Erythroblast (primary cell): ENCODE measurements at regions not wholly inside any gene's neighbourhood (a gene's known extent, or its start where the extent isn't known, plus 50 kb on each side); places are given as distances from the start of the nearest gene placed in this dataset.

Experiments
- DNase-seq, 2 experiments: peaks; one replicate each; lab custom pipeline; 2025; lab: John Stamatoyannopoulos, UW
- GATA1 ChIP-seq: IDR thresholded peaks from 2 replicates; pipeline ENCODE4 v1.6.1; 2011; ENCODE audit warnings: low read depth, mild to moderate bottlenecking, control low read depth, low read length, moderate library complexity
- POLR2A ChIP-seq: IDR thresholded peaks from 2 replicates; pipeline ENCODE4 v1.6.1; 2011; ENCODE audit warnings: mild to moderate bottlenecking, low read length

- no peak for TF ChIP-seq GATA1
- no peak for TF ChIP-seq POLR2A
- DNase-seq: no peak
Measured at GRCh38 chr5:6943197-6944112, 230.2 kb downstream of the TENT4A start.

- no peak for DNase-seq
- TF ChIP-seq GATA1 (no peak), POLR2A (no peak)
Measured at GRCh38 chr5:6948562-6948961, 235.3 kb downstream of the TENT4A start.

GRCh38 chr5:6949230-6949629 lies 236.0 kb downstream of the TENT4A start:
- no peak for DNase-seq
- TF ChIP-seq POLR2A: no peak
- no peak for TF ChIP-seq GATA1

GRCh38 chr5:6950250-6950649 lies 237.0 kb downstream of the TENT4A start:
- TF ChIP-seq POLR2A (no peak), GATA1 (no peak)
- no peak for DNase-seq

GRCh38 chr5:6950860-6951259 lies 237.6 kb downstream of the TENT4A start:
- DNase-seq: no peak
- TF ChIP-seq POLR2A (no peak), GATA1 (no peak)

GRCh38 chr5:6961123-6961522 lies 247.9 kb downstream of the TENT4A start:
- DNase-seq: no peak
- TF ChIP-seq POLR2A: no peak
- no peak for TF ChIP-seq GATA1

GRCh38 chr5:6961837-6962635 lies 248.8 kb downstream of the TENT4A start:
- TF ChIP-seq GATA1: no peak
- TF ChIP-seq POLR2A: no peak
- DNase-seq: no peak

- no peak for DNase-seq
- TF ChIP-seq GATA1 (no peak), POLR2A (no peak)
Measured at GRCh38 chr5:6976971-6977370, 263.7 kb downstream of the TENT4A start.

GRCh38 chr5:6979061-6979460 lies 265.8 kb downstream of the TENT4A start:
- DNase-seq: no peak
- TF ChIP-seq GATA1 (no peak), POLR2A (no peak)

- DNase-seq: no peak
Measured at GRCh38 chr5:6989230-6989629, 276.0 kb downstream of the TENT4A start.

GRCh38 chr5:6994097-6994496 lies 280.9 kb downstream of the TENT4A start:
- no peak for DNase-seq
- TF ChIP-seq GATA1 (no peak), POLR2A (no peak)

More at GRCh38 chr5:6989230-6989629, 276.0 kb downstream of the TENT4A start:
- TF ChIP-seq POLR2A (no peak), GATA1 (no peak)

- DNase-seq: no peak
Measured at GRCh38 chr5:6995115-6995514, 281.9 kb downstream of the TENT4A start.

GRCh38 chr5:7000310-7000709 lies 287.1 kb downstream of the TENT4A start:
- no peak for DNase-seq
- no peak for TF ChIP-seq POLR2A
- TF ChIP-seq GATA1: no peak

More at GRCh38 chr5:6995115-6995514, 281.9 kb downstream of the TENT4A start:
- no peak for TF ChIP-seq POLR2A
- no peak for TF ChIP-seq GATA1

GRCh38 chr5:7010591-7010990 lies 297.4 kb downstream of the TENT4A start:
- DNase-seq: no peak
- no peak for TF ChIP-seq POLR2A
- no peak for TF ChIP-seq GATA1
